OCI-LY1 (cell line): ENCODE measurements at regions not wholly inside any gene's neighbourhood (a gene's known extent, or its start where the extent isn't known, plus 50 kb on each side); places are given as distances from the start of the nearest gene placed in this dataset.

Source experiments
- H2AFZ ChIP-seq: fragments of 200-600 bp; sonication (generic), shearing (Covaris generic); 2 replicates; pipeline ENCODE4 v1.6.0; 2014; ENCODE audit warnings: antibody characterized with exemption, mild to moderate bottlenecking, low read length
- H3F3A ChIP-seq: fragments of 200-600 bp; sonication (generic), shearing (Covaris generic); 2 replicates; pipeline ENCODE4 v1.6.0; 2014; ENCODE audit warnings: mild to moderate bottlenecking, antibody characterized with exemption, low read length, moderate library complexity; ENCODE audit not compliant: insufficient read depth
- H3K27ac ChIP-seq: fragments of 200-600 bp; sonication (generic); 2 replicates; pipeline ENCODE4 v1.5.1; 2014; ENCODE audit warnings: low read length, mixed run types, mild to moderate bottlenecking, low read depth; ENCODE audit not compliant: poor library complexity, severe bottlenecking
- H3K27me3 ChIP-seq: fragments of 200-600 bp; sonication (generic); 2 replicates; pipeline ENCODE4 v1.6.0; 2014; ENCODE audit warnings: antibody characterized with exemption, mild to moderate bottlenecking, low read length, moderate library complexity; ENCODE audit not compliant: insufficient read depth
- H3K36me3 ChIP-seq: fragments of 200-600 bp; sonication (generic); 2 replicates; pipeline ENCODE4 v1.6.1; 2014; ENCODE audit warnings: mild to moderate bottlenecking, antibody characterized with exemption, low read length, moderate library complexity, mixed read lengths; ENCODE audit not compliant: insufficient read depth
- H3K4me1 ChIP-seq: fragments of 200-600 bp; sonication (generic); 2 replicates; pipeline ENCODE4 v1.5.1; 2014; ENCODE audit warnings: mild to moderate bottlenecking, low read length, moderate library complexity; ENCODE audit not compliant: insufficient read depth, severe bottlenecking
- H3K4me2 ChIP-seq: fragments of 200-600 bp; sonication (generic), shearing (Covaris generic); 2 replicates; pipeline ENCODE4 v1.6.1; 2014; ENCODE audit warnings: low read length
- H3K4me3 ChIP-seq: fragments of 200-600 bp; sonication (generic); 2 replicates; pipeline ENCODE4 v1.5.1; 2014; ENCODE audit warnings: low read length, low read depth, mild to moderate bottlenecking, mixed read lengths; ENCODE audit not compliant: poor library complexity, severe bottlenecking
- H3K79me2 ChIP-seq: fragments of 200-600 bp; shearing (Covaris generic); 2 replicates; pipeline ENCODE4 v1.6.1; 2016; ENCODE audit warnings: mixed run types, low read length, mixed read lengths; ENCODE audit not compliant: insufficient read depth
- H3K9ac ChIP-seq: fragments of 200-600 bp; sonication (generic), shearing (Covaris generic); 2 replicates; pipeline ENCODE4 v1.6.1; 2014; ENCODE audit warnings: mild to moderate bottlenecking, low read length, mixed read lengths
- H3K9me2 ChIP-seq: fragments of 200-600 bp; sonication (generic), shearing (Covaris generic); 2 replicates; pipeline ENCODE4 v1.6.1; 2014; ENCODE audit warnings: low read depth, mild to moderate bottlenecking, low read length, mixed read lengths
- H3K9me3 ChIP-seq: fragments of 200-600 bp; shearing (Covaris generic); 2 replicates; pipeline ENCODE4 v1.6.1; 2014; ENCODE audit warnings: low read length, mixed read lengths
- H4K20me1 ChIP-seq: fragments of 200-600 bp; sonication (generic), shearing (Covaris generic); 2 replicates; pipeline ENCODE4 v1.6.0; 2016; ENCODE audit warnings: mild to moderate bottlenecking, low read length; ENCODE audit not compliant: insufficient read depth
- CTCF ChIP-seq: fragments of 200-600 bp; sonication (generic), shearing (Covaris generic); IDR thresholded peaks from 2 replicates; pipeline ENCODE4 v1.5.1; 2017; ENCODE audit warnings: mild to moderate bottlenecking, antibody characterized with exemption, low read length, moderate library complexity, mixed read lengths
- EZH2 ChIP-seq: fragments of 200-600 bp; sonication (generic), shearing (Covaris generic); IDR thresholded peaks from 2 replicates; pipeline ENCODE4 v1.8.0; 2017; ENCODE audit warnings: borderline replicate concordance, mixed run types, mild to moderate bottlenecking, antibody characterized with exemption, low read length, moderate library complexity, mixed read lengths

- Histone ChIP-seq H3K36me3 (no peaks in the 10 kb centered on the region), H3K79me2 (no peaks in the 10 kb centered on the region), H4K20me1 (no peaks in the 10 kb centered on the region), H3K9me2 (no peaks in the 10 kb centered on the region), H3K4me2 (no peak overlapping the region), H3K27me3 (no peaks in the 10 kb centered on the region), H2AFZ (no peak overlapping the region), H3K4me1 (no peaks in the 10 kb centered on the region), H3K4me3 (no peak overlapping the region), H3F3A (no peaks in the 10 kb centered on the region), H3K9me3 (no peaks in the 10 kb centered on the region), H3K27ac (no peak overlapping the region), H3K9ac (no peak overlapping the region)
- TF ChIP-seq EZH2 (no peak), CTCF (no peak)
These were observed 120.9 kb upstream of the PKDCC start for GRCh38 chr2:41926614-41927580.

GRCh38 chr2:41927581-41928264, 120.1 kb upstream of the PKDCC start:
- no peak overlapping the region for H3K9ac ChIP-seq

GRCh38 chr2:41928526-41928925, 119.3 kb upstream of the PKDCC start:
- Histone ChIP-seq H3K9ac (no peak overlapping the region), H4K20me1 (no peaks in the 10 kb centered on the region), H3K4me2 (no peak overlapping the region), H3K27ac (no peak overlapping the region), H3K27me3 (no peaks in the 10 kb centered on the region), H3K9me3 (no peaks in the 10 kb centered on the region), H3F3A (no peaks in the 10 kb centered on the region), H3K79me2 (no peaks in the 10 kb centered on the region), H3K4me1 (no peaks in the 10 kb centered on the region), H3K4me3 (no peak overlapping the region), H3K36me3 (no peaks in the 10 kb centered on the region), H2AFZ (no peak overlapping the region), H3K9me2 (no peaks in the 10 kb centered on the region)
- TF ChIP-seq EZH2: no peak
- TF ChIP-seq CTCF: no peak

More at GRCh38 chr2:41927581-41928264, 120.1 kb upstream of the PKDCC start:
- Histone ChIP-seq H3K4me3 (no peak overlapping the region), H3K4me2 (no peak overlapping the region), H3K9me3 (no peaks in the 10 kb centered on the region), H3K27me3 (no peaks in the 10 kb centered on the region), H3K36me3 (no peaks in the 10 kb centered on the region), H3K27ac (no peak overlapping the region), H2AFZ (no peak overlapping the region), H3K4me1 (no peaks in the 10 kb centered on the region), H3F3A (no peaks in the 10 kb centered on the region), H4K20me1 (no peaks in the 10 kb centered on the region), H3K79me2 (no peaks in the 10 kb centered on the region), H3K9me2 (no peaks in the 10 kb centered on the region)
- no peak for TF ChIP-seq EZH2
- TF ChIP-seq CTCF: no peak
